Prostate gland (tissue), 2 donors: ENCODE measurements at regions not wholly inside any gene's neighbourhood (a gene's known extent, or its start where the extent isn't known, plus 50 kb on each side); places are given as distances from the start of the nearest gene placed in this dataset.

Source experiments
- CTCF ChIP-seq, 4 experiments: fragments of 200-600 bp in 2 of 4; fragments of 450-650 bp in 2 of 4; sonication (generic) in 2 of 4; IDR thresholded peaks; 1 replicate in 3 of 4; 2 replicates in 1 of 4; pipeline ENCODE4 v1.5.1; 2016 to 2019; ENCODE audit warnings: antibody characterized with exemption in 4 of 4, mild to moderate bottlenecking in 2 of 4, moderate library complexity in 2 of 4
- POLR2A ChIP-seq: fragments of 450-650 bp; IDR thresholded peaks from one replicate; pipeline ENCODE4 v1.6.1; 2016; ENCODE audit warnings: antibody characterized with exemption, mild to moderate bottlenecking
- POLR2AphosphoS5 ChIP-seq: sonication (generic); formaldehyde crosslinking; IDR thresholded peaks from one replicate; pipeline ENCODE4 v1.6.1; 2017; ENCODE audit warnings: antibody characterized with exemption

GRCh38 chr3:168989396-168989795 is 674.1 kb downstream of the MECOM start:
- TF ChIP-seq CTCF (IDR thresholded peaks at IDR 0.05) (no peak), POLR2A (no peak), POLR2AphosphoS5 (peak; percentile 59)
